ENCODE measurements at regions not wholly inside any gene's neighbourhood (a gene's known extent, or its start where the extent isn't known, plus 50 kb on each side); places are given as distances from the start of the nearest gene placed in this dataset.

GRCh38 chr10:24127516-24127915 is 81.4 kb upstream of the KIAA1217 start:
- no peaks in the 10 kb centered on the region for H3K79me2 ChIP-seq (ENCODE audit: control insufficient read depth, insufficient read depth, low read length)
- H3K9ac ChIP-seq (replicated peaks; ENCODE audit: extremely low read depth, insufficient read depth, low read length), result no peak overlapping the region
- dilution Hi-C loops (cut with MboI; ENCODE audit: extremely low pct_ligation_motif_present, low sequenced_read_pairs) (no loop called here), intact Hi-C loops (cut with micrococcal nuclease) (no loop called here)
- H3K36me3 ChIP-seq (ENCODE audit: control insufficient read depth in 2 of 2, extremely low read depth in 1 of 2, insufficient read depth in 2 of 2, low read length in 2 of 2), result no peaks in the 10 kb centered on the region
- H3K27me3 ChIP-seq (ENCODE audit: control insufficient read depth in 2 of 2, insufficient read depth in 2 of 2, low read length in 2 of 2), result no peaks in the 10 kb centered on the region
- DNase-seq (ENCODE audit: low read depth, low spot score) (no peak), FAIRE-seq (no peak)
- H3K9me1 ChIP-seq (replicated peaks; ENCODE audit: control insufficient read depth, extremely low read depth, insufficient read depth, low read length), result no peaks in the 10 kb centered on the region
- no peak overlapping the region for H3K27ac ChIP-seq (ENCODE audit: insufficient read depth, low read depth, low read length)
- H2AFZ ChIP-seq (ENCODE audit: low read depth, low read length), result no peak overlapping the region
- no peaks in the 10 kb centered on the region for H4K20me1 ChIP-seq (replicated peaks; ENCODE audit: control insufficient read depth, extremely low read depth, insufficient read depth, low read length)
- CTCF ChIA-PET, result no interaction called here
- H3K4me2 ChIP-seq (ENCODE audit: insufficient read depth, low read length), result no peak overlapping the region
- no peak overlapping the region for H3K4me3 ChIP-seq (replicated peaks in 1 of 3; ENCODE audit: insufficient read depth in 1 of 3, low read depth in 1 of 3, low read length in 3 of 3)
- POLR2A ChIA-PET, result no interaction called here
- H3K4me1 ChIP-seq (ENCODE audit: control insufficient read depth, extremely low read depth, insufficient read depth, low read length), result no peaks in the 10 kb centered on the region
- TF ChIP-seq FOS (IDR thresholded peaks at IDR 0.05; ENCODE audit: borderline replicate concordance, insufficient read depth, low read length), result no peak
- TF ChIP-seq POLR2AphosphoS5 (IDR thresholded peaks at IDR 0.05; ENCODE audit: insufficient read depth, low read depth, low read length), result no peak
- TF ChIP-seq GATA2 (IDR thresholded peaks at IDR 0.05; ENCODE audit: insufficient read depth, insufficient read length, low read depth, low read length), result no peak
- no peak for TF ChIP-seq POLR2A (IDR thresholded peaks at IDR 0.05; ENCODE audit: low read depth, low read length)
- TF ChIP-seq JUN (IDR thresholded peaks at IDR 0.05; ENCODE audit: borderline replicate concordance, insufficient read depth, insufficient read length, low read depth), result no peak
- TF ChIP-seq CTCF (IDR thresholded peaks at IDR 0.05; ENCODE audit: extremely low read depth in 1 of 2, insufficient read depth in 1 of 2, low read depth in 1 of 2, low read length in 2 of 2), result no peak
- no peak for TF ChIP-seq MAX (IDR thresholded peaks at IDR 0.05; ENCODE audit: insufficient read depth, insufficient read length)
- no peak for TF ChIP-seq MYC (IDR thresholded peaks at IDR 0.05; ENCODE audit: low read depth, low read length)
- TF ChIP-seq EZH2 (IDR thresholded peaks at IDR 0.05; ENCODE audit: borderline replicate concordance, low read depth, low read length, severe bottlenecking), result no peak
- H3K9me3 ChIP-seq (replicated peaks; ENCODE audit: control insufficient read depth, insufficient read depth, low read length), result no peaks in the 10 kb centered on the region
- BruUV-seq (replicated peaks), result no TSS peak
